ENCODE measurements at regions not wholly inside any gene's neighbourhood (a gene's known extent, or its start where the extent isn't known, plus 50 kb on each side); places are given as distances from the start of the nearest gene placed in this dataset.
"Not testable (repeated sequence)": the region's sequence is repeated elsewhere in the genome, so short reads cannot be mapped to it uniquely, and the experiment has no call there.

- DNase-seq (ENCODE audit: low read depth), result no peak
- H3K4me3 ChIP-seq (replicated peaks; ENCODE audit: low read depth, low read length), result no peak overlapping the region
- TF ChIP-seq CTCF (IDR thresholded peaks at IDR 0.05; ENCODE audit: low read length, missing control alignments), result no peak
Measured at GRCh38 chr3:87957575-87957974, 101.2 kb downstream of the CGGBP1 start.

GRCh38 chr3:87949879-87950208 lies 109.0 kb downstream of the CGGBP1 start:
- no peak for TF ChIP-seq CTCF (IDR thresholded peaks at IDR 0.05; ENCODE audit: low read length, missing control alignments)
- no peak for DNase-seq (ENCODE audit: low read depth)
- H3K4me3 ChIP-seq (replicated peaks; ENCODE audit: low read depth, low read length), result no peak overlapping the region

GRCh38 chr3:87949189-87949878 lies 109.5 kb downstream of the CGGBP1 start:
- H3K4me3 ChIP-seq (replicated peaks; ENCODE audit: low read depth, low read length), result no peak overlapping the region
- TF ChIP-seq CTCF (IDR thresholded peaks at IDR 0.05; ENCODE audit: low read length, missing control alignments), result no peak
- no peak for DNase-seq (ENCODE audit: low read depth)

GRCh38 chr3:87946007-87946406 lies 112.8 kb downstream of the CGGBP1 start:
- DNase-seq (ENCODE audit: low read depth); H3K4me3 ChIP-seq (replicated peaks; ENCODE audit: low read depth, low read length): not testable (repeated sequence)

GRCh38 chr3:87942256-87942655 lies 116.5 kb downstream of the CGGBP1 start:
- DNase-seq (ENCODE audit: low read depth); H3K4me3 ChIP-seq (replicated peaks; ENCODE audit: low read depth, low read length): not testable (repeated sequence)

- no peak overlapping the region for H3K4me3 ChIP-seq (replicated peaks; ENCODE audit: low read depth, low read length)
- TF ChIP-seq CTCF (IDR thresholded peaks at IDR 0.05; ENCODE audit: low read length, missing control alignments), result no peak
- no peak for DNase-seq (ENCODE audit: low read depth)
Measured at GRCh38 chr3:87924485-87924884, 134.3 kb downstream of the CGGBP1 start.

- no peak overlapping the region for H3K4me3 ChIP-seq (replicated peaks; ENCODE audit: low read depth, low read length)
- no peak for TF ChIP-seq CTCF (IDR thresholded peaks at IDR 0.05; ENCODE audit: low read length, missing control alignments)
- DNase-seq (ENCODE audit: low read depth), result no peak
Measured at GRCh38 chr3:87920549-87920948, 138.3 kb downstream of the CGGBP1 start.

- DNase-seq (ENCODE audit: low read depth), result no peak
- TF ChIP-seq CTCF (IDR thresholded peaks at IDR 0.05; ENCODE audit: low read length, missing control alignments), result no peak
- H3K4me3 ChIP-seq (replicated peaks; ENCODE audit: low read depth, low read length), result no peak overlapping the region
Measured at GRCh38 chr3:87901141-87901540, 157.7 kb downstream of the CGGBP1 start.
